Stimulated activated naive CD8-positive, alpha-beta T cell treated with anti-CD3 and anti-CD28 coated beads, Interleukin-15, Interleukin-2, amounts not matched to agents 100 ng/mL and 50 ng/mL, for 24 hours (primary cell): ENCODE measurements at regions not wholly inside any gene's neighbourhood (a gene's known extent, or its start where the extent isn't known, plus 50 kb on each side); places are given as distances from the start of the nearest gene placed in this dataset.

Experiments
- H3K27ac Mint-ChIP-seq: one replicate; pipeline ENCODE4 v1.8.0; 2021; ENCODE audit warnings: mild to moderate bottlenecking, mixed read lengths
- H3K27me3 Mint-ChIP-seq: one replicate; pipeline ENCODE4 v1.8.0; 2021; ENCODE audit warnings: mixed read lengths
- H3K36me3 Mint-ChIP-seq: one replicate; pipeline ENCODE4 v1.8.0; 2021; ENCODE audit warnings: low read depth, mixed read lengths
- H3K4me1 Mint-ChIP-seq: one replicate; pipeline ENCODE4 v1.8.0; 2021; ENCODE audit warnings: low read depth, mixed read lengths
- H3K4me3 Mint-ChIP-seq: one replicate; pipeline ENCODE4 v1.8.0; 2021; ENCODE audit warnings: mild to moderate bottlenecking, mixed read lengths
- H3K9me3 Mint-ChIP-seq: one replicate; pipeline ENCODE4 v1.8.0; 2021; ENCODE audit warnings: mixed read lengths

GRCh38 chr20:9981829-9982228, 53.0 kb upstream of the ANKEF1 start:
- Mint-ChIP-seq H3K36me3 (no peaks in the 10 kb centered on the region), H3K9me3 (no peaks in the 10 kb centered on the region), H3K27ac (no peak overlapping the region), H3K4me1 (peaks cover 2% of the 10 kb centered on the region), H3K4me3 (no peak overlapping the region), H3K27me3 (peaks cover 4% of the 10 kb centered on the region)

DNA sequence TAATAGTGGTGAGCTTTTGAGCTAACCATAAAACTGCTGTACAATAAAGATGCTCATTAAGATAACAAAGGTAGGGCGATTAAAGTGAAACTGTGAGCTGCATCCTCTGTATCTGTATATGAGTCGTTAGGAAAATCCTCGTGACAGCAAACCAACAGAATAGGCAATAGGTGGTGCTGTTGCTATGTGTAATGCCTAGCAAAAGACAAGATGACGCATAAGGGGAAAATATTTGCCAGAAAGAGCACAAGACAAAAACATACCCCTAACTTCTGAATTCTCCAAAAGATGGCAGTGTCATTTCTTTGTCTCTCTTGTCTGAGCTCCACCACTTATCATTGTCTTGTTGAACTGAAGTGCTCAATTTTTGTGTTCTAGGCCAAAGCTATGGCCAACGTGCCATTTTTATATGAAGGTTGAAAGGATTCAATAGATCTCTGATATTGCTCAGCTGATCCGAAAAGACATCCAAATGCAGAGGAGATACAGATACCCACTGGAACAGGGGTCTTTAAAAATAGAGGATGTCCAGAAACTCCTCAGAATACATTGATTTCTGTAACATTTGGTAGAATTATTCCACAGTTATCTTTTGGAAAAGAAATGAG, 56.3 kb upstream of the ANKEF1 start:
- no peaks in the 10 kb centered on the region for H3K9me3 Mint-ChIP-seq
- H3K4me3 Mint-ChIP-seq: no peak overlapping the region
- no peaks in the 10 kb centered on the region for H3K36me3 Mint-ChIP-seq
- H3K4me1 Mint-ChIP-seq: peaks cover 2% of the 10 kb centered on the region
- peaks cover 5% of the 10 kb centered on the region for H3K27me3 Mint-ChIP-seq
- H3K27ac Mint-ChIP-seq: no peak overlapping the region

DNA sequence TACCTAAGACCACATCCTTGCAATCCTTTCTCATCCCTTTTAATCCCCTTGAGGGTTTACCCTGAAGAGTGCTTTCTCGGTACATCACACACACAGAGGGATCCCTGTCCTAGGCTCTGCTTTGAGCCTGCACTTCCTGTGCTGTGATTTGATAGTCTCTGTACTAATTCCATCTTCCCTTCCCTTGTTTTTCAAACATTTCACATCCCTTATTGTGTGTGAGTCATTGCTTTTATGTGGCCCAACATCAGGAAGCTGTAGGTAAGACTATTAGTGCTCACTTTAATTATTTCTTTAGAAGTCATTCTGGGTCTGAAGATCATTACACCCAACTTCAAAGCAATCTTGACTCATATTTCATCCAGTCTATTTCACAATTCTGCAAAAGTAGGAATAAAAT, 57.2 kb upstream of the ANKEF1 start:
- no peaks in the 10 kb centered on the region for H3K36me3 Mint-ChIP-seq
- H3K4me3 Mint-ChIP-seq: no peak overlapping the region
- H3K27me3 Mint-ChIP-seq: peaks cover 5% of the 10 kb centered on the region
- H3K4me1 Mint-ChIP-seq: peaks cover 2% of the 10 kb centered on the region
- no peak overlapping the region for H3K27ac Mint-ChIP-seq
- no peaks in the 10 kb centered on the region for H3K9me3 Mint-ChIP-seq

DNA sequence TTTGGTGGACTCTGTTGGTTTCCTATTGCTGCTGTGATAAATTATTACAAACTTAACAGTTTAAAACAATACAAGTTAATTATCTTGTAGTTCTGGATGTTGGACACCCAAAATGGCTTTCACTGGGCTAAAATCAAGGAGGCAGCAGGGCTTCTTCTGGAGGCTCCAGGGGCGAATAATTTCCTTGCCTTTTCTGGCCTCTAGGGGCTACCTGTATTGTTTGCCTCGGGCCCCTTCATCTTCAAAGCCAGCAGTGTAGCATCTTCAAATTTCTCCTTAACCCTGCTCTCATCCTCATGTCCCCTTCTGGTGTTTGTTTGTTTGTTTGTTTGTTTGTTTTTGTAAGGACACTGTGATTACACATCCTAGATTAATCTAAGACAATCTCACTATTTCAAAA, 60.5 kb upstream of the ANKEF1 start:
- H3K36me3 Mint-ChIP-seq: no peaks in the 10 kb centered on the region
- H3K27ac Mint-ChIP-seq: no peak overlapping the region
- no peak overlapping the region for H3K4me3 Mint-ChIP-seq
- H3K4me1 Mint-ChIP-seq: peaks cover 2% of the 10 kb centered on the region
- H3K9me3 Mint-ChIP-seq: no peaks in the 10 kb centered on the region
- peaks cover 5% of the 10 kb centered on the region for H3K27me3 Mint-ChIP-seq

- no peak overlapping the region for H3K27ac Mint-ChIP-seq
- H3K27me3 Mint-ChIP-seq: peaks cover 8% of the 10 kb centered on the region
- H3K4me1 Mint-ChIP-seq: no peaks in the 10 kb centered on the region
- H3K9me3 Mint-ChIP-seq: no peaks in the 10 kb centered on the region
- no peaks in the 10 kb centered on the region for H3K36me3 Mint-ChIP-seq
- H3K4me3 Mint-ChIP-seq: no peak overlapping the region
Measured at GRCh38 chr20:9971746-9972145, 63.0 kb upstream of the ANKEF1 start.

DNA sequence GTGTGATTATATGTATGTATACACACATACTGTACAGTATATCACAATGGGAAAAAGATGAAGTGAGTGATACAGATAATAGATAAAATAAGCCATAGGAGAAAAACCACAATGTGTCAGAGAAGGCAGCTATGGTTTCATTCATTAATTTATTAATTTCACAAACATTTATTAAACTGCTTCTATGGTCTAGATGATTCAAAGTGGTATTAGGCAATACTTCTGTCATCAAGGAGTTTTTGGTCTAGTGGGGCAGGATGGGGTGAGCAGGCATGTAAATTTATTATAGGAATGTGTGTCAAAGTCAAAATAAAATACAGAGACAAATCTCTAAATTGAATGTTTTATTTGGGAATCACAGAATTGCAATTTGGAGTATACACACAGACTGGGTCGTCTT, 65.2 kb upstream of the ANKEF1 start:
- H3K27ac Mint-ChIP-seq: no peak overlapping the region

GRCh38 chr20:9968015-9968414, 66.8 kb upstream of the ANKEF1 start:
- H3K4me3 Mint-ChIP-seq: no peak overlapping the region
- no peak overlapping the region for H3K27ac Mint-ChIP-seq
- no peaks in the 10 kb centered on the region for H3K4me1 Mint-ChIP-seq
- no peaks in the 10 kb centered on the region for H3K36me3 Mint-ChIP-seq
- no peaks in the 10 kb centered on the region for H3K9me3 Mint-ChIP-seq
- H3K27me3 Mint-ChIP-seq: peaks cover 10% of the 10 kb centered on the region

More for the DNA sequence above, 65.2 kb upstream of the ANKEF1 start:
- Mint-ChIP-seq H3K9me3 (no peaks in the 10 kb centered on the region), H3K27me3 (peaks cover 10% of the 10 kb centered on the region), H3K4me3 (no peak overlapping the region), H3K4me1 (no peaks in the 10 kb centered on the region), H3K36me3 (no peaks in the 10 kb centered on the region)

DNA sequence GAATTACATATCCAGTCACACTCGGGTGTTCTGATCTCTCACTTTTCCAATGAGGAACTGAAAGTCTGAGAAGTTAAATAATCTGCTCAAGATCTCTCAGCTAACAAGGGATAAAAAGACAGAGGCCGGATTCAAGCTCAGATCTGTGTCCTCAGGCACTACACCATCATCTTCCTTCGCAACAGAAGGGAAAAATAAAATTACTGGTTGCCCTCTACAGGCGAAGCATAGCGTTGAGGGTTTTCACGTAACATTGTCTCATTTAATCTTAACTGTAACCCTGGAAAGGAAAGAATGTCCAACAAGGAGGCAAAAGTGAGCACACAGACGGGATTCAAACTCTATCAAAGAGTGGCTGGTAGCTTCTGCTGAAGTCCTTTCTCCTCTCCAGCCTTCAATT, 67.8 kb upstream of the ANKEF1 start:
- Mint-ChIP-seq H3K4me3 (no peak overlapping the region), H3K4me1 (no peaks in the 10 kb centered on the region), H3K27me3 (peaks cover 10% of the 10 kb centered on the region), H3K36me3 (no peaks in the 10 kb centered on the region), H3K9me3 (no peaks in the 10 kb centered on the region), H3K27ac (no peak overlapping the region)

- Mint-ChIP-seq H3K4me1 (no peaks in the 10 kb centered on the region), H3K4me3 (no peak overlapping the region), H3K27ac (no peak overlapping the region), H3K27me3 (peaks cover 11% of the 10 kb centered on the region), H3K36me3 (no peaks in the 10 kb centered on the region), H3K9me3 (no peaks in the 10 kb centered on the region)
Measured at GRCh38 chr20:9963029-9963428, 71.8 kb upstream of the ANKEF1 start.

- no peaks in the 10 kb centered on the region for H3K9me3 Mint-ChIP-seq
- peaks cover 12% of the 10 kb centered on the region for H3K27me3 Mint-ChIP-seq
- H3K27ac Mint-ChIP-seq: peak overlapping the region; percentile 42
- H3K36me3 Mint-ChIP-seq: no peaks in the 10 kb centered on the region
- no peak overlapping the region for H3K4me3 Mint-ChIP-seq
- H3K4me1 Mint-ChIP-seq: no peaks in the 10 kb centered on the region
Measured at GRCh38 chr20:9958693-9959092, 76.1 kb upstream of the ANKEF1 start.

DNA sequence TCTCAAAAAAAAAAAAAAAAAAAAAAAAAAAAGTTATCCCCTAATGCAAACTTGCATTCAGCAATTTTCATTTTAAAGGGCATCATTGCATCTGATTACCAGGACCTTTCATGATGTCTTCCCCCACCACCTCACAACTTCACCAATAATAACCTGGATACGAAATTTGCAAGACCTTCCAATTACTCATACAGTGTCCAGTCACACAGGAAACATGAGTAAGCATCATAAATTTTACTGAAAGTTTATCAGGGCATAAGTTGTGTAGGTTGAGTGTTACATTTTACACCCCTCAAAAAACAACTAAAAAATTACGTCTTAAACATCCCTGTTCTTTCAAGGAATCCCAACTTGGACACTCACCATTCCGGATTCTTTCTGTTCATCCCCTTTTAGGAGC, 79.1 kb upstream of the ANKEF1 start:
- H3K4me3 Mint-ChIP-seq: no peak overlapping the region

GRCh38 chr20:9949563-9949962, 85.2 kb upstream of the ANKEF1 start:
- no peaks in the 10 kb centered on the region for H3K9me3 Mint-ChIP-seq
- no peaks in the 10 kb centered on the region for H3K36me3 Mint-ChIP-seq

More for the DNA sequence above, 79.1 kb upstream of the ANKEF1 start:
- Mint-ChIP-seq H3K27me3 (peaks cover 24% of the 10 kb centered on the region), H3K4me1 (no peaks in the 10 kb centered on the region), H3K27ac (no peak overlapping the region), H3K36me3 (no peaks in the 10 kb centered on the region), H3K9me3 (no peaks in the 10 kb centered on the region)

GRCh38 chr20:9945408-9945807, 89.4 kb upstream of the ANKEF1 start:
- no peaks in the 10 kb centered on the region for H3K9me3 Mint-ChIP-seq
- no peak overlapping the region for H3K4me3 Mint-ChIP-seq
- H3K36me3 Mint-ChIP-seq: no peaks in the 10 kb centered on the region
- no peaks in the 10 kb centered on the region for H3K4me1 Mint-ChIP-seq
- H3K27ac Mint-ChIP-seq: no peak overlapping the region
- peaks cover 13% of the 10 kb centered on the region for H3K27me3 Mint-ChIP-seq

More at GRCh38 chr20:9949563-9949962, 85.2 kb upstream of the ANKEF1 start:
- Mint-ChIP-seq H3K4me1 (no peaks in the 10 kb centered on the region), H3K27me3 (peaks cover 22% of the 10 kb centered on the region), H3K27ac (no peak overlapping the region), H3K4me3 (no peak overlapping the region)

DNA sequence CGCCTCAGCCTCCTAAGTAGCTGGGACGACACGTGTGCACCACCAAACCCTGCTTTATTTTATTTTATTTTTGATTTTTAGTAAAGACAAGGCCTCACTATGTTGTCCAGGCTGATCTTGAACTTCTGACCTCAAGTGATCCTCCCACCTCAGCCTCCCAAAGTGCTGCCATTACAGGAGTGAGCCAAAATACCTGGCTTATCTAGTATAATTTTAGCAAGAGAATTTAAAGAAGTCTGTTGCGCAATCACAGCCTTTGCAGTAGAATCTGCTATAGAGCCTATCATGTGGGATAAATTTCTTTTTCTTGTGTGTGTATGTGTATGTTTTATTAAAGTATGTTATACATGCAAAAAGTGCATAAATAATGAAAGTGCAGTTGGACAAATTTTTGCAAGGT, 92.1 kb upstream of the ANKEF1 start:
- Mint-ChIP-seq H3K27ac (no peak overlapping the region), H3K27me3 (peaks cover 10% of the 10 kb centered on the region), H3K9me3 (peaks cover 5% of the 10 kb centered on the region), H3K36me3 (no peaks in the 10 kb centered on the region), H3K4me3 (no peak overlapping the region), H3K4me1 (no peaks in the 10 kb centered on the region)

GRCh38 chr20:9940329-9940728, 94.5 kb upstream of the ANKEF1 start:
- Mint-ChIP-seq H3K27ac (no peak overlapping the region), H3K4me3 (no peak overlapping the region), H3K9me3 (peaks cover 5% of the 10 kb centered on the region), H3K36me3 (no peaks in the 10 kb centered on the region), H3K4me1 (no peaks in the 10 kb centered on the region), H3K27me3 (peaks cover 10% of the 10 kb centered on the region)

GRCh38 chr20:9939231-9939630, 95.6 kb upstream of the ANKEF1 start:
- peaks cover 5% of the 10 kb centered on the region for H3K9me3 Mint-ChIP-seq
- H3K36me3 Mint-ChIP-seq: no peaks in the 10 kb centered on the region
- no peak overlapping the region for H3K4me3 Mint-ChIP-seq
- H3K27ac Mint-ChIP-seq: no peak overlapping the region
- H3K4me1 Mint-ChIP-seq: no peaks in the 10 kb centered on the region
- H3K27me3 Mint-ChIP-seq: peaks cover 10% of the 10 kb centered on the region
